ENCODE measurements at regions not wholly inside any gene's neighbourhood (a gene's known extent, or its start where the extent isn't known, plus 50 kb on each side); places are given as distances from the start of the nearest gene placed in this dataset.

GRCh38 chrX:149199734-149200133 is 305.4 kb downstream of the IDS start:
- DNase-seq = no peak
- no peak overlapping the region for H3K4me3 ChIP-seq (replicated peaks in 1 of 3)
- no peak for TF ChIP-seq POLR2A (IDR thresholded peaks at IDR 0.05)
- no peak for TF ChIP-seq CTCF (IDR thresholded peaks at IDR 0.05)
- H3K27me3 ChIP-seq = no peaks in the 10 kb centered on the region
- no peaks in the 10 kb centered on the region for H3K4me1 ChIP-seq
- WGBS, 2 donors = 91 to 96% methylated on average over 4 of the region's 4 CpGs
- no peaks in the 10 kb centered on the region for H3K36me3 ChIP-seq
- no peaks in the 10 kb centered on the region for H3K9me3 ChIP-seq
- intact Hi-C loops (cut with DNase I) = no loop called here
- no peak overlapping the region for H3K27ac ChIP-seq

- intact Hi-C loops (cut with DNase I) = no loop called here
- 90 to 98% methylated on average over 6 to 7 of the region's 11 CpGs for WGBS, 2 donors
- H3K36me3 ChIP-seq = no peaks in the 10 kb centered on the region
- no peaks in the 10 kb centered on the region for H3K9me3 ChIP-seq
- H3K4me3 ChIP-seq (replicated peaks in 1 of 3) = no peak overlapping the region
- TF ChIP-seq POLR2A (IDR thresholded peaks at IDR 0.05) (no peak), CTCF (IDR thresholded peaks at IDR 0.05) (no peak)
- no peak for DNase-seq
- H3K4me1 ChIP-seq = no peaks in the 10 kb centered on the region
- H3K27me3 ChIP-seq = no peaks in the 10 kb centered on the region
- no peak overlapping the region for H3K27ac ChIP-seq
Measured at GRCh38 chrX:149198980-149199732, 305.9 kb downstream of the IDS start.

- no peaks in the 10 kb centered on the region for H3K9me3 ChIP-seq
- intact Hi-C loops (cut with DNase I) = no loop called here
- no peaks in the 10 kb centered on the region for H3K36me3 ChIP-seq
- no peak overlapping the region for H3K27ac ChIP-seq
- H3K4me1 ChIP-seq = no peaks in the 10 kb centered on the region
- no peak for DNase-seq
- no peaks in the 10 kb centered on the region for H3K27me3 ChIP-seq
- WGBS, 2 donors = 88 to 89% methylated on average over 2 of the region's 2 CpGs
- H3K4me3 ChIP-seq (replicated peaks in 1 of 3) = no peak overlapping the region
- TF ChIP-seq CTCF (IDR thresholded peaks at IDR 0.05) = no peak
- TF ChIP-seq POLR2A (IDR thresholded peaks at IDR 0.05) = no peak
Measured at GRCh38 chrX:149185087-149185486, 320.0 kb downstream of the IDS start.

- H3K27me3 ChIP-seq = no peaks in the 10 kb centered on the region
- WGBS, 2 donors = 80 to 86% methylated on average over 1 of the region's 2 CpGs
- intact Hi-C loops (cut with DNase I) = no loop called here
- H3K4me3 ChIP-seq (replicated peaks in 1 of 3) = no peak overlapping the region
- no peak overlapping the region for H3K27ac ChIP-seq
- TF ChIP-seq CTCF (IDR thresholded peaks at IDR 0.05) (no peak), POLR2A (IDR thresholded peaks at IDR 0.05) (no peak)
- no peaks in the 10 kb centered on the region for H3K4me1 ChIP-seq
- no peaks in the 10 kb centered on the region for H3K36me3 ChIP-seq
- H3K9me3 ChIP-seq = no peaks in the 10 kb centered on the region
- peak; percentile 5 to 13 for DNase-seq
Measured at GRCh38 chrX:149161435-149162088, 343.5 kb downstream of the IDS start.

GRCh38 chrX:149157976-149158375 is 347.1 kb downstream of the IDS start:
- Histone ChIP-seq H3K9me3 (no peaks in the 10 kb centered on the region), H3K36me3 (no peaks in the 10 kb centered on the region), H3K27ac (no peak overlapping the region), H3K27me3 (no peaks in the 10 kb centered on the region), H3K4me1 (no peaks in the 10 kb centered on the region), H3K4me3 (replicated peaks in 1 of 3) (no peak overlapping the region)
- intact Hi-C loops (cut with DNase I) = no loop called here
- TF ChIP-seq CTCF (IDR thresholded peaks at IDR 0.05) (no peak), POLR2A (IDR thresholded peaks at IDR 0.05) (no peak)
- WGBS, 2 donors = 85 to 87% methylated on average over 1 of the region's 1 CpG
- DNase-seq = no peak

Data from thyroid gland (tissue), 4 donors.